Ovary (tissue), 7 donors: ENCODE measurements at regions not wholly inside any gene's neighbourhood (a gene's known extent, or its start where the extent isn't known, plus 50 kb on each side); places are given as distances from the start of the nearest gene placed in this dataset.

Source experiments
- DNase-seq, 5 donors: peaks; one replicate each; pipeline ENCODE4 v3.0.0-alpha.2; 2019 to 2020
- H3K27ac ChIP-seq, 2 donors: fragments of 200-600 bp; one replicate each; pipeline versions ENCODE4 v1.5.1 to v1.8.0; 2019 to 2022
- H3K27me3 ChIP-seq: fragments of 200-600 bp; one replicate; pipeline ENCODE4 v1.8.0; 2022
- H3K36me3 ChIP-seq: fragments of 200-600 bp; sonication (generic); one replicate; pipeline ENCODE4 v1.5.1; 2019
- H3K4me1 ChIP-seq: one replicate; pipeline ENCODE4 v1.8.1; 2013; ENCODE audit warnings: mild to moderate bottlenecking, moderate library complexity; ENCODE audit not compliant: insufficient read depth
- H3K4me3 ChIP-seq: fragments of 200-600 bp; sonication (generic); one replicate; pipeline ENCODE4 v1.5.1; 2017
- H3K9me3 ChIP-seq, 2 donors: fragments of 200-600 bp in 1 of 2; sonication (generic) in 1 of 2; one replicate each; pipeline versions ENCODE4 v1.5.1 to v1.8.1; 2013 to 2019; ENCODE audit warnings: mild to moderate bottlenecking in 1 of 2, moderate library complexity in 1 of 2
- EP300 ChIP-seq: sonication (generic); formaldehyde crosslinking; IDR thresholded peaks from one replicate; pipeline ENCODE4 v1.6.1; 2017; ENCODE audit warnings: antibody characterized with exemption
- POLR2A ChIP-seq: fragments of 450-650 bp; IDR thresholded peaks from one replicate; pipeline ENCODE4 v1.6.1; 2017; ENCODE audit warnings: antibody characterized with exemption, mild to moderate bottlenecking, moderate library complexity
- WGBS, 3 donors: extraction: QIAGEN DNeasy Blood & Tissue Kit in 1 of 3; methylation state at CpG; one replicate each; pipeline versions ENCODE4 v1.1.5 to v1.1.7; 2013 to 2017; 5-methylcytosine and 5-hydroxymethylcytosine counted together
- intact Hi-C, 4 donors: fragments of 100-400 bp; cut with DNase I; formaldehyde crosslinking; loops; one replicate each; pipeline versions ENCODE4 v1.11.0 to v1.15.1; 2022 to 2023
- TF ChIP-seq, protein P1 (sequence below), 3 donors: fragments of 450-650 bp in 2 of 3; fragments of 200-600 bp in 1 of 3; IDR thresholded peaks; one replicate each; pipeline versions ENCODE4 v1.5.1 to v1.8.0; 2016 to 2022; ENCODE audit warnings: antibody characterized with exemption in 3 of 3, mild to moderate bottlenecking in 1 of 3
- donor health status: DM: no; HTN: no; CAD: no; lungs with moderate emphysema.
- donor health status: DM: no; HTN: no; CAD: no.
- donor health status: Bipolar disorder and iron deficiency.
- donor health status: DM: no; HTN: no; CAD: no.
- donor health status: DM: yes; HTN: yes; CAD: no.

DNA sequence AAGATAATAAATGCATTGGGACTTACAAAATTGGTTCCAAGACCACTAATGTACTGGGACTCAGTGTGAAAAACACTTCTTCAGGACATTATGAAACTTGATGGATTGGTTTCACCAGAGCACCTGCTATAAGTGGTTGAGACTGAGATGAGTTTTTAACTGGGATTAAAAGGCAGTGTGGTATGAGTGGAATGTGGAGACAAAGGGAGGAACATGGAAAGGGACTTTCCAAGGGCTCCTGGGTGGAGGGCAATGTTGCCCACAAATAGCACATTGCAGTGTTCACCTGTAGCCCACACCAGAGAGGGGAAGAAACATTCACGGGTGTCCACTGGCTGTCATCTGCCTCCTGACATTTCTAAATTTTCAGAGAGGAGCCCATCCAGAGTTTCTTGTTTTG lies 253.3 kb upstream of the TANK start:
- Histone ChIP-seq H3K9me3 (no peaks in the 10 kb centered on the region), H3K4me3 (no peak overlapping the region), H3K27me3 (no peaks in the 10 kb centered on the region), H3K4me1 (peaks cover 7% of the 10 kb centered on the region), H3K27ac (no peak overlapping the region), H3K36me3 (no peaks in the 10 kb centered on the region)
- DNase-seq: no peak
- WGBS, 3 donors: 86 to 97% (median 87%) methylated on average over 1 of the region's 1 CpG
- intact Hi-C loops: no loop called here
- no peak for TF ChIP-seq EP300
- TF ChIP-seq POLR2A: no peak
- TF ChIP-seq, protein P1, sequence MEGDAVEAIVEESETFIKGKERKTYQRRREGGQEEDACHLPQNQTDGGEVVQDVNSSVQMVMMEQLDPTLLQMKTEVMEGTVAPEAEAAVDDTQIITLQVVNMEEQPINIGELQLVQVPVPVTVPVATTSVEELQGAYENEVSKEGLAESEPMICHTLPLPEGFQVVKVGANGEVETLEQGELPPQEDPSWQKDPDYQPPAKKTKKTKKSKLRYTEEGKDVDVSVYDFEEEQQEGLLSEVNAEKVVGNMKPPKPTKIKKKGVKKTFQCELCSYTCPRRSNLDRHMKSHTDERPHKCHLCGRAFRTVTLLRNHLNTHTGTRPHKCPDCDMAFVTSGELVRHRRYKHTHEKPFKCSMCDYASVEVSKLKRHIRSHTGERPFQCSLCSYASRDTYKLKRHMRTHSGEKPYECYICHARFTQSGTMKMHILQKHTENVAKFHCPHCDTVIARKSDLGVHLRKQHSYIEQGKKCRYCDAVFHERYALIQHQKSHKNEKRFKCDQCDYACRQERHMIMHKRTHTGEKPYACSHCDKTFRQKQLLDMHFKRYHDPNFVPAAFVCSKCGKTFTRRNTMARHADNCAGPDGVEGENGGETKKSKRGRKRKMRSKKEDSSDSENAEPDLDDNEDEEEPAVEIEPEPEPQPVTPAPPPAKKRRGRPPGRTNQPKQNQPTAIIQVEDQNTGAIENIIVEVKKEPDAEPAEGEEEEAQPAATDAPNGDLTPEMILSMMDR (IDR thresholded peaks at IDR 0.05): no peak

DNA sequence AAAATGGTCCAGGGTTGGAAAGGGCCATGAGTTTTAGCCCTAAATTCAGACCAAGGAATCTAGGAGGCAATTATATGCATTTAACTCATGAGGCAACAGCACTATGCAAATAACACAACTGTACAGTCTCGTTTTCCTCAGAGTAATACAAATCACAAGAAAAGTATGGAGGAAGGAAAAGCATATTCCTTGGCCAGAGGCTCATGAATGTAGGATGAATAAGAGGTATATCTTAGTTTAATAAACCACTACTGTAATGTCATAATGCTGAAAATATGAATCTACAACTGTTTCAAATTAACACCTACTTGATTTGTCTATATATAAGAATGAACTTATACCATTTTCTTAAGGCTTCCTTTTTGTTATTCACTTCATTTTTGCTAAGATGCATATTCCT lies 252.5 kb upstream of the TANK start:
- Histone ChIP-seq H3K4me3 (no peak overlapping the region), H3K27me3 (no peaks in the 10 kb centered on the region), H3K36me3 (no peaks in the 10 kb centered on the region), H3K27ac (no peak overlapping the region), H3K4me1 (peaks cover 7% of the 10 kb centered on the region), H3K9me3 (no peaks in the 10 kb centered on the region)
- TF ChIP-seq POLR2A: no peak
- TF ChIP-seq, protein P1 (IDR thresholded peaks at IDR 0.05): no peak
- no peak for TF ChIP-seq EP300
- no peak for DNase-seq
- WGBS, 3 donors: 92 to 97% (median 93%) methylated on average over 1 of the region's 1 CpG
- intact Hi-C loops: no loop called here

DNA sequence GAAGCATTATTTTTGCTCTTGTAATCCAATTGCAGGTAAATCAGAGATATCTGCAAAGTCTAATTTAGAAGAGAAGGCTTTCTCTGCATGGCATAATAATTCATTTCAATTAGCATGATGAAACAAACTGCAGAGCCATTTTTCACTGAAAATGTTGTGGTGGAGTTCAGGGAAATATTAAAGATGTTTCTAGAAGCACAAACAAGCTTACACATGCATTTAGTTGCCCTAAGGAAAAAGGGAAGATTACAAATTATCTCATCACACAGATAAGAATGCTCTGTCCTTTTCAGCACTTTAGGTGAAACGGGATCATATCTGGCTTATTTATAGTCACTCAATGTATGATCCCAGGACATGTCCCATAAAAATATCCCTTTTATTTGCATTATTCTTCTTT lies 252.1 kb upstream of the TANK start:
- no peaks in the 10 kb centered on the region for H3K27me3 ChIP-seq
- no peaks in the 10 kb centered on the region for H3K9me3 ChIP-seq
- H3K36me3 ChIP-seq: no peaks in the 10 kb centered on the region
- H3K4me1 ChIP-seq: peaks cover 7% of the 10 kb centered on the region
- DNase-seq: no peak
- intact Hi-C loops: no loop called here
- WGBS, 3 donors: 48 to 59% (median 54%) methylated on average over 1 of the region's 1 CpG
- no peak overlapping the region for H3K4me3 ChIP-seq
- TF ChIP-seq POLR2A (no peak), EP300 (no peak)
- TF ChIP-seq, protein P1 (IDR thresholded peaks at IDR 0.05): no peak
- H3K27ac ChIP-seq: no peak overlapping the region

DNA sequence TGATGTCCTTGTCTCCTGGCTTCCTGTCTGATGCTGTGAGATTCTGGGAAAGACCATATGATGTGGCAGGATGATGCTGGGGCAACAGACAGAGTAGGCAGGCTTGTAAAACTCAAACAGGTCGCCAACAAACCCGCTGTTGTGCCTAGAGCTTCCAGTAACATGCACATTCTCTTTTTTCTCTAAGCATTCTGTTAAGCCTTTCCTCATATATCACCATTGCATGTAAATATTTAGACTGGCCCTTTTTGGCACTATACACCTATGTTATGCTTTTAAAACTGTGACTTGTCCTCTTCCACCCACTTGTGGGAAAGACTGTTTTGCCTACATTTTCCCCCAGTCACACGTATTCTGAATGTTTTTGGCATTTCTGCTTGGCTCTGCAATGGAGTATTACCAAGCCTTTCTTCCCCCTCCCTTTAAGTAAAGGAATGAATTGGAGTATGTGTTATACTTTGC lies 250.4 kb upstream of the TANK start:
- Histone ChIP-seq H3K27me3 (no peaks in the 10 kb centered on the region), H3K4me1 (peaks cover 7% of the 10 kb centered on the region), H3K4me3 (no peak overlapping the region), H3K9me3 (no peaks in the 10 kb centered on the region), H3K36me3 (no peaks in the 10 kb centered on the region), H3K27ac (no peak overlapping the region)
- no peak for DNase-seq
- intact Hi-C loops: no loop called here
- no peak for TF ChIP-seq EP300
- TF ChIP-seq POLR2A: no peak
- TF ChIP-seq, protein P1 (IDR thresholded peaks at IDR 0.05): no peak
- WGBS, 3 donors: 66 to 69% (median 68%) methylated on average over 3 of the region's 3 CpGs
